A673 (cell line): ENCODE measurements at regions not wholly inside any gene's neighbourhood (a gene's known extent, or its start where the extent isn't known, plus 50 kb on each side); places are given as distances from the start of the nearest gene placed in this dataset.

Source experiments
- CTCF ChIP-seq: fragments of 300-800, 200-600 bp; sonication (generic); conservative IDR thresholded peaks from 2 replicates; pipeline ENCODE4 v1.5.1; 2017; ENCODE audit warnings: low read depth, mild to moderate bottlenecking, antibody characterized with exemption, low read length, moderate library complexity, mixed read lengths
- EZH2 ChIP-seq: fragments of 200-600 bp; sonication (generic); IDR thresholded peaks from 2 replicates; pipeline ENCODE4 v1.6.1; 2017; ENCODE audit warnings: borderline replicate concordance, low read depth, mild to moderate bottlenecking, mixed read lengths, antibody characterized with exemption, low read length; ENCODE audit not compliant: poor library complexity, severe bottlenecking

GRCh38 chr6:93962566-93962965 lies 543.2 kb upstream of the EPHA7 start:
- TF ChIP-seq CTCF (no peak), EZH2 (no peak)
